ENCODE measurements at regions not wholly inside any gene's neighbourhood (a gene's known extent, or its start where the extent isn't known, plus 50 kb on each side); places are given as distances from the start of the nearest gene placed in this dataset.

DNA sequence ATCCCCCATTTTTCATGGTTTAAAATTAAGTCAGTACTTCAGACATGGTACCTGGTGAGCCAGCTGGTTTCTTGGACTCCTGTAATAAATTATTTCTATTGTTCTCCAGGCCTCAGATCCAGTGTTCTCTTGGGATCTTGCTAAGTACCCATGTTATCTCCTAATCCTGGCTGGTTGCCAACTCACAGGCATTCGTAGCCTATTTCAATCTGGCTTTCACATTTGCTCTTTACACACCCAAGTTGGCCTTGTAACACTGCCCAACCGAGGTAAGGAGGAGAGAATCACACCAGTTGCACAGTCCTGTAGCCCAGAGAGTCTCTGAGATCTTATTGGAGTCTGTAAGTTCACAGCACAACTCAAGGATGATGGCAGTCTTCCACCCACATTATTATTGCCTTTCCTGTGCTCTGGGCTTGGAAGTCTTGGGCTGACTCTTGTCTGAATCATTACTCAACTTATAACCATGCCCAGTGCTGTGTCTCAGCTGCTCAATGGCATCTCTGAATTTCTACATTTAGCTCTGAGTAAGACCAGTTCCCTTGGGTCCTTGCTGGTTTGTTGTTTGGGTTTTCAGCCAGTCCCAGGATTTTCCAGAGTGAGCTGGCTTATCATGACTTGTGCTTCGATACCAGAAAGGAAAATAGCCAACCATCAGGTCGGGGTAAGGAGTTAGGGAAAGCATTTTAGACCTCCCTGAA is 76.6 kb upstream of the KLF12 start:
- peak; percentile 99 for DNase-seq (ENCODE audit: low read depth)

DNA sequence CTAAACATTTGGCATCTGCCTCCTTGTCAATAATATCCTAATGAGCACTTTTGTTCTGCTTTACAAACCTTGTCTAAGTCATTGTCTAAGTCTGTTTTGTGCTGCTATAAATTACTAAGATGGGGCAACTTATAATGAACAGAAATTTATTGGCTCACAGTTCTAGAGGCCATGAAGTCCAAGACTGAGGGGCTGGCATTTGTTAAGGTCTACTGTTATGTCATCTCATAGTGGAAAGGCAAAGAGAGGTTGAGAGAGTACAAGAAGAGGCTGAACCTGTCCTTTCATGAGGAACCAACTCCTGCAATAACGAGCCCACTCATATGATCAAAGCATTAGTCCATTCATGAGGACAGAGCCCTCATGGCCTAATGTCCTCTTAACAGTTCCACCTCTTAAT is 72.7 kb upstream of the KLF12 start:
- DNase-seq (ENCODE audit: low read depth): no peak

DNA sequence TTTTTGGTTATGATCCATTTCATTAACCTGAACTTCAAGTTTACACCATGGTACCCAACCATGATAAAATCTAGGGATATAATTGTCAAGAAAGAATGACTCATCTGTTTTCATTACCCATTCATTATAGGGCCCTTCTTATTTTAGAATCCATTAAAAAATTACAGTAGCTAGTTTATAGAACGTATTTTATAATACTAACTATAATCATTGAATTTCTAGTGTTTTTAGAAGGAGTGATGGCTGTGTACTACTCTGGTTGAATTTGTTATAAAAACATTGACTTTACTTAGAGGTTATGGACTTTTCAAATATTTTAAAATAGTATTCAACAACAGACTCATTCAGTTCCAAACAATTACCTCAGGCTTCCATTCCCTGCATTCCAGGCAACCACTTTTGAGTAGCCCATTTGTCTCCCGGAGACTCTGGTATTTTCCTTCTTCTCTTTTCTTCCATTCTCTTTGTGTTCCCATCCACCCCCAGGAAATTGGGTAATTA is 71.9 kb upstream of the KLF12 start:
- peak; percentile 89 for DNase-seq (ENCODE audit: low read depth)

DNA sequence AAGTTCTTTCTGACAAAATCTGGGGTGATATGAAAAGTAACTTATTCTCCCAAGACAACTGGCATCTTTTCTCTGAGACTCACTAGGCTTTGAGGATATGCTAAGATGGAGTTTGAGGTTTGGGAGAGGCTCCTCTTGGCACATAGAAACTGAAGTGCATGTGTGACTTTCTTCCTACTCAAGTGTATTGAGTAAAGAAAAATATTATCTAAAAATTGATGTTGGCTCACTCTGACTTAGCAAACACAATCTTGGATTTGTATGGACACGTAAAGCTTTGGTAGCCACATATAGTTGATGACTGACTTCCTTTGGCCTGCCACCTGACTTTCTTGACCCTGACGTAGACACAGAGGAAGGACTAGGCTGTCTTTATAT is 71.1 kb upstream of the KLF12 start:
- peak; percentile 67 for DNase-seq (ENCODE audit: low read depth)

DNA sequence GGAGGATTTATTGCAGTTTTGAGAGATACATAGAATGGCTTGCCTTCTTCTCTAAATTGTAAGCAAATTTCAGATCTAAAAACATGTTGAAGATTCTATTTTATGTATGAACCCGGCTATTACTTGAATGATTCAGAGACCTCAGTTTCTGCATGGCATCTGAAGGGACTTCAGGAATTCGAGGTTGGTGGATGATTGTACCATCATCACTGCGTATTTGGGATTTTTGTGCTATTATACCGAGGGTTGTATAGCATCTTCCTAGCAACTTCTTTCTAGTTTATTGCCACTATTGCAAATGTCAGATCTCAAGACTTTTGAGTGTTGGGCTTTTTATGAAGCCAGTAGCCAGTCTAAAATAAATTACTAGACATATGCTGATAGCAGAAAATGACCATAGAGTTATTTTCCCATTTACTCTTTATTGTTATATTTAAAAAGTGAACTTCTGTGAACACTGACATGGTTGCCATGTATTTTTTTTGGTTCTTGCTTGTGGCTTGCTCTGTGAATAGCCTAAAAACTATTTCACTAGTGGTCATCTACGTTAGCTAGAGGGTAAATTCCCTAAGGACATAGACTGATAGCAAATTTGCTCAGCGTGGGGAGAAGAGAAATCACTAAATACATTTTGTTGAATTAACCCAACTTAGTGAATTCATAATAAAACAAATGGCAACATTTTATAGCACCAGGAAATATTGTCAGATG is 70.6 kb upstream of the KLF12 start:
- peak; percentile 70 for DNase-seq (ENCODE audit: low read depth)

DNA sequence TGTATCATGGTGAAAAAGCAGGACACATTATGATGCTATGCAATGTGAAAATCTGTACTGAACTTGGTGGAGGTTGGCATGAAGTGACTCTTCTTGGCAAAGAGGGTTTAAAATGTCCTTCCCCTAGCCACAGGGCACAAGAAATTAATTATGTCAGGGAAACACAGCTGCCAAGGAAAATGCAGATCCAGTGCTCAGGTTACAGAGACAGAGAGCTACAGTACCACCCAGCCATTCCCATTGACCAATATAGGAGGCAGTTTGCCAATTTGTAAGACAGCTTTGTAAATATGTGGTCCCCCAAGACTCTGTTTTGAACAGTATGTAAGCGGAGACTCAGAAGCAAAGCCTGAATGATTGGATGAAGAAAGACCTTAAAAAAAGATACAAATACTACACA is 69.4 kb upstream of the KLF12 start:
- peak; percentile 94 for DNase-seq (ENCODE audit: low read depth)

DNA sequence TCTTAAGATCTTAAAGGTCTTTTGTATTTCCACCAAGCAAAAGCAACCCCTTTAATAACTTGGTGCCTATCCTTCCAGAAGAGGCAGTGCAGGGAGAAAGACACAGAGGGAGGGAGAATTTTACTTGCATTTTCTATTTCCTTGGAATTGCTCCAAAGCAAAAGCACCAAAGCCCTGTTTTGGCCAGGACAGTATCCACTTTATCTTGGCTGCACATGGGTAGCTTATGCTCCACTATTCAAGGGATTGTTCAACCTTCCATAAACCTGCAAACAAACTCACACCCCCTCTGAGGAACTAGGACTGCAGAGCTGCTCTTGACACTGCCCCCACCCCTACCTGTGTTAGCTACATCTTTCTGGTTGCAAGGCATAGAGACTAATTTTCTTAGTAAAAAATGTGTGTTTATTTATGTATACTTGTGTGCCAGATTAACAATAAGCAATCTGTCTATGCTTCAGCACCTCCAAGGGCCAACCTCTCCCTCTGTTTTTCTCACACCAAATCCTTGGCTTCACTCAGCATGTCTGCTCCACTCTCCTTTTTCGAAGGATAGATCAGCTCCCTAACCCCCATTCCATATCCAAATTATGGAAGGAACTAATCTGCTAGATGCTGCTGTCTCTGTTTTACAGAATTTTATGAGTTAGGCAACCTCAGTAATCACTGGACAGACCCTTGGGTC is 68.1 kb upstream of the KLF12 start:
- DNase-seq (ENCODE audit: low read depth): no peak

DNA sequence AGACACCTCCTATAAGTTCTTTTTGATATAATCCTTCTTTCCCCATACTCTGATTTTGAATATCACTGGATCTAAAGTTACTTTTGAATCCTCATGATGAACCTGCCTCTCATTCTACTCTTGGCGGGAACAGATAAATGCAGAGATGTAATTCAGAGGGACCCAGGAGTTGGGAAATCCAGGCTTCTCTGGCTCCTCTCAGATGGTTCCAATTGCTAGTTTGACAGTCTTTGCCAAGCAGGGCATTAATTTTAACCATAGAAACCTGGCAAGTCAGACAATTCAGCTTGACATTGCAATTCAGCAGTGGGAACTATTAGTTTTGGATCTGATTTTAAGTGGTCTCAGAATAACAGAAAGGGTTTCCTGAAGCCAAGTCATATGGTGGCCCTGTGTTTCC is 67.3 kb upstream of the KLF12 start:
- no peak for DNase-seq (ENCODE audit: low read depth)

DNA sequence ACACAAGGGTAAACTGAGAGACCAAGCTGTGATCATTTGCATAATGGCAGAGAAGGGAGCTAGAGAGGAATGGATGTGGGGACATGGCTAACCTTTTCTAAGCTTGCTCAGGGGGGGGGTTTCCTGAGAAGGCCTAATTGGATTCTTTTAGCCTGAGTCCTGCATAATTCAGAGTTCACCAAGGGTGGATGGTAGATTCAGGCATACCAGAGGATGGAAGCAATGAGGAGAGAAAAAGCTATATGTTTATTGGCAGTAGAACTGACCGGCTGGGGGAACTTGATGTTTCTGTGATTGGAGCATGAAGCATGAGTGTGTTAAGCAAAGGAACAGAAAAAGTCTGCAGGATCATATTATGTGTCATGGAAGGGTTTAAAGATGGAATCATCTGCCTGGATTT is 65.9 kb upstream of the KLF12 start:
- DNase-seq (ENCODE audit: low read depth): no peak

DNA sequence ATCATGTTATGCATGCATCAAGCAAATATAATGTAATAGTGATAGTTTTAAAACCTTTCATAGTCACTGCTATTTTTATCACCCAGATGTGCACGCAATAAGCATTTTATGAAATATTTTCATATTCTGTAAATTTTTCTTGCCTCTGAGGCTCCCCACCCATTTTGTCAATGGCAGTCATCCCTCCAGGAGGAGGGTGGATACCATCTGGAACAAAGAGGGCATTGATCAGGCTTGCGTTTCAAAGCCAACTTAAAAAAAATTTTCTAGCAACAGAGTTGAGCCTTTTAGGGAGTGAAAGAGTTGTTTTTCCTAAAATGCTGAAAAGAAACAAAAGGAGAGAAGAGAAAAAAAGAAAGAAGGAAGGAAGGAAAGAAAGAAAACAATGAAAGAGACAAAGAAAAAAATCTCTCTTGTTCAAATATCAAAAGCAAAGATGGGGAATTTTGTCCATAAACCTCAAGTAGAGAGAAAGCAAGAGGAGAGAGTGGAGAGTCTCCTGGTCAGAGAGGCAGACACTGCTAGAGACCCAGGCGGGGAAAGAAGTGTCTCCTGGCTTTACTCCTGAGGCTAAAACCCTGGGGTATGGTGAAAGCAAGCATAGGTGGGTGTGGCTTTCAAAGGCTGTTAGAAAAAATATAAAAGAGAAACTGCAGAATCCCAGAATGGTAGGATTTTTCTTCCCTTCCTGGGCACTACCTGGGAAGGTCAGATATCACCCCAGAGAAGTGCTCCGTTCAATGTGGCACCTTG is 63.6 kb upstream of the KLF12 start:
- no peak for DNase-seq (ENCODE audit: low read depth)

DNA sequence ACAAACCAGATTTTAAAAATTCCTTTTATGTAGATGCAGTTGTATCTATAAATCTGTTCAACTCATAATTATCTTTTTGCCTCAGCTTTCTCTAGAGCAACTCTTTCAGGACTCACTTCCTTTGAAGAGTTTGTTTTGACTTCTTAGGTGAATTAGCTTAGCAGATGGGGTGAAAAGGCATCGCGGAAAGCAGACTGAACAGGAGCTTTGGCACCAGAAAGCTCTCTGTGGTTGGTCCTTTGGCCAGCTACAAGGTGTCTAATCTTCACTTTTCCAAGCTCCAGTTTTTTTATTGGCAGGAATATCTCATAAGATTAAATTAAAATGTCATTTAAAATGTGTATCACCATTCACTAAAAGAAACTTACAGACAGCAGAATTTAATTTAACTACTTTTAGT is 60.6 kb upstream of the KLF12 start:
- DNase-seq (ENCODE audit: low read depth): no peak

DNA sequence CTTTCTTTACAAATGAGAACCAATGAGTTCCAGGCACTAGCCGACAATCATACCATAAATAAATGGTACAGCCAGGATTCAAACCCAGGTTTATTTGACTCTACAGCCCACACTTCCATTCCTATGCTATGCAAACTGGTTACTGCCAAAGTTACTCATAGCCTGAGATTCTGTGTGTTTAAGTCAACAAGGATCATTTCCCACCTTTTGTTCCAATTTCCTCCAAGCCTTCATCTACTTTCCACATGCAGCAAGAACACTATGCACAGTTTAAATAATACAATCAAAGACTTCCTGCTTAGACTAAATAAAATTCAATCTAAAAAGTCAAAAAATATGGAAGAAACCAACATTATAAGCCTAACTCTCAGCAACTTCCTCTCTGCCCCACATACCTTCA is 59.2 kb upstream of the KLF12 start:
- DNase-seq (ENCODE audit: low read depth): no peak

DNA sequence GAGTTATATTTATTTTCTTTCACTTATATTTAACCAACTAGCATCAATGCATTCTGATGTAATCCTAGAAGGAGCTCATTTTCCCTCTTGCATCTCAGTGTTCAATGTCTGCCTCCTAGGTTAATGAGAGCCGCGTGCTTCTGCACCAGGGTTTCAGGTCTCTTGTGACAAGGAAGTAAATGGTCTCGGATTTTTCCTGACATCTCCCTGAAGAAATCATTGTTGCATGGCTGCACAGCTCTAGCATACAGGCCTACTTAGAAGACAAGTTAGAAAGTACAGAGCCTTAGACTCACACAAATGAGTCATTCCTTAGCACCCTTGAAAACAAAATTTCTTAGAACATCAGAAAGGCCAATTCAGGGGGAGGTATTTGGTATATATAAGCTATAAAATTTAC is 57.2 kb upstream of the KLF12 start:
- no peak for DNase-seq (ENCODE audit: low read depth)

DNA sequence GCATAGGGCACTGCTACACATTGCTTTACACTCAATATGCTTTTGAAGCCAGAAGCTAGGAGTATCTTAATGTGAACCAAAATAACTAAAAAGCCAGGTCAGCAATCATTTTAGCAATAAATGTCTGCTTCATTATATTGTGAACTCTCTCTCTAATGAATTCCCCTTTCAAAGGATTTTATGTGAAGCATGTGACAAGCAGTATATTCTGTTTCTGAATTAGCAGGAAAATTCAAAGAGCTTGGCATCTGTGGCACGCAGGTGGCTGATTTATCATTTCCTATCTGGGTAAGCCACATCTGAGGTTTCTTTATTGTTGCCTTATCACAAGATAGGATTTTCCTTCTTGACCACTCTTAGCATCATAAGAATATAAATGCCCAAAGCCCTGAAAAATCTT is 56.8 kb upstream of the KLF12 start:
- DNase-seq (ENCODE audit: low read depth): no peak

DNA sequence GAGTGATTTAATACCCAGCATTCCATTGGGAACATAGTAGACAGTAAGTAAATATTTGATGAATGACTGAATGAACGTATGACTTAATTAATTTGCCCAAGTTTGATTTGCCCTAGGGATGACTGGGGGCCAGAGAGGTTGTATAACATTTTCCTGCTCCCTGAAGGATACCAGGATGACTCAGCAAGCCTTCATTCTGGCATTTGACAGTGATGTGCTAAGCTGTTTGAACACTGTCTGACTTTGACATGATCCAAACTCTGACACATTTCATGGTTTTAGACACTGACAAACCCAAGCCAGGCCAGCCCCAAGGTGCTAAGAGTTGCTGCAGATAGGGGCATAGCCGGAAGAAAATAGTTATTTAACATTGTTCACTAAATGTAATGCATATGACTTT is 53.4 kb upstream of the KLF12 start:
- DNase-seq (ENCODE audit: low read depth): peak; percentile 47

DNA sequence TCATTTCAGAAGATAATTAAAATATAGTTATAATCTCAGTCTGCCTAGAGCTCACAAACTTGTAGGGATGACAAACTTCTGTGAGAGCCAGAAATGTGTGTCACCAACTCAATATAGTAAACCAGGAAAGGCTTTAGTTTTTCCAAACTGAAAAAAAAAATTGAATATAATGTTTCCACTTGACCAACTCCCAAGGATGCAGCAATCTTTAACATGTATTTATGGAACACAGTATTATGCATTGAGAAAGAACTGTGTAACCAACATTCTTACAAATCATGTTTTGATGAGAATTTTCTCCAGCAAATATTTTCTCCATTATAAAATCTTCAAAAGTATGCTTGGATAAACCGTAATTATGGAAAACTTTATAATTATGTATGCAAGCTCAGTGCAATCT is 50.1 kb upstream of the KLF12 start:
- no peak for DNase-seq (ENCODE audit: low read depth)

All from myocyte (in vitro differentiated cells).